GM12865 (cell line): ENCODE measurements at regions not wholly inside any gene's neighbourhood (a gene's known extent, or its start where the extent isn't known, plus 50 kb on each side); places are given as distances from the start of the nearest gene placed in this dataset.

Experiments
- DNase-seq: peaks from one replicate; pipeline ENCODE4 v3.0.0; 2010; ENCODE audit warnings: low read depth
- H3K4me3 ChIP-seq: 2 replicates; pipeline ENCODE4 v1.5.1; 2011; ENCODE audit warnings: mild to moderate bottlenecking, low read depth, low read length, control low read depth
- TF ChIP-seq, protein P1 (sequence below): IDR thresholded peaks from 2 replicates; pipeline ENCODE4 v1.5.1; 2011; ENCODE audit warnings: low read length, control low read depth, low read depth, inconsistent platforms; ENCODE audit not compliant: insufficient read depth; ENCODE audit errors: missing control alignments

DNA sequence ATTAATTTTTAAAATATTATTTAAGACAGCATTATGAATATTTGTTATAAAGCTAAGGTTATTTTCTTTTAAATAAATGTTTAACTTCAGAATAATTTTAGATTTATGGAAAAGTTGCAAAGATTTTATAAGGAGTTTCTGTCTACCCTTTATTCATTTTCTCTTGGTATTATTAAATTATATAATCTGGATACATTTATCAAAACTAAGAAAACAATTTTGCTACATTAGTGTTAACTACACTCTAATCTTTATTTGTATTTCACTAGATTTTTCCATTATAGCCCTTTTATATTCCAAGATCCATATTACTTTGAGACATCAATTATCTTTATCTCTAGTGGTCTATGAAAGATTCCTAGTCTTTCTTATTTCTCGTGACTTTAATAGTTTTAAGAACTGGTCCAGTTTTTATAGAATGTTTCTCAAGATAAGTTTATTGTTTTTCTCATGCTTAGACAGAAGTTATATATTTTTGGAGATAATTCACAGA lies 1243.7 kb upstream of the PCDH9 start:
- TF ChIP-seq, protein P1, sequence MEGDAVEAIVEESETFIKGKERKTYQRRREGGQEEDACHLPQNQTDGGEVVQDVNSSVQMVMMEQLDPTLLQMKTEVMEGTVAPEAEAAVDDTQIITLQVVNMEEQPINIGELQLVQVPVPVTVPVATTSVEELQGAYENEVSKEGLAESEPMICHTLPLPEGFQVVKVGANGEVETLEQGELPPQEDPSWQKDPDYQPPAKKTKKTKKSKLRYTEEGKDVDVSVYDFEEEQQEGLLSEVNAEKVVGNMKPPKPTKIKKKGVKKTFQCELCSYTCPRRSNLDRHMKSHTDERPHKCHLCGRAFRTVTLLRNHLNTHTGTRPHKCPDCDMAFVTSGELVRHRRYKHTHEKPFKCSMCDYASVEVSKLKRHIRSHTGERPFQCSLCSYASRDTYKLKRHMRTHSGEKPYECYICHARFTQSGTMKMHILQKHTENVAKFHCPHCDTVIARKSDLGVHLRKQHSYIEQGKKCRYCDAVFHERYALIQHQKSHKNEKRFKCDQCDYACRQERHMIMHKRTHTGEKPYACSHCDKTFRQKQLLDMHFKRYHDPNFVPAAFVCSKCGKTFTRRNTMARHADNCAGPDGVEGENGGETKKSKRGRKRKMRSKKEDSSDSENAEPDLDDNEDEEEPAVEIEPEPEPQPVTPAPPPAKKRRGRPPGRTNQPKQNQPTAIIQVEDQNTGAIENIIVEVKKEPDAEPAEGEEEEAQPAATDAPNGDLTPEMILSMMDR = no peak
- no peak for DNase-seq
- no peak overlapping the region for H3K4me3 ChIP-seq

DNA sequence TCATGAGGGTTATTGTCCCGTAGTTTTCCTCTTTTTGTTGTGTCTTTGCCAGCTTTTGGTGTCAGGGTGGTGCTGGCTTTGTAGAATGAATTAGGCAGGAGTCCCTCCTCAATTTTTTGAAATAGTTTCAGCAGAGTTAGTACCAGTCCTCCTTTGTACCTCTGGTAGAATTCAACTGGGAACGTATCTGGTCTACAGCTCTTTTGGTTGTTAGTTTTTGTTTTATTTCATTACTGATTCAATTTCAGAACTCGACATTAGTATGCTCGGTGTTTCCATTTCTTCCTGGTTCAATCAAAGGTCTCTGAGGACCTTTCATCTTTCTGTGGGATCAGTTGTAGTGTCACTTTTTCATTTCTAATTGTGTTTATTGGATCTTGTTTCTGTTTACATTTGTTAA lies 1237.0 kb upstream of the PCDH9 start:
- DNase-seq = peak; percentile 0
- TF ChIP-seq, protein P1 = no peak
- no peak overlapping the region for H3K4me3 ChIP-seq

GRCh38 chr13:68440874-68441273 lies 1210.7 kb upstream of the PCDH9 start:
- TF ChIP-seq, protein P1 = no peak
- no peak for DNase-seq

DNA sequence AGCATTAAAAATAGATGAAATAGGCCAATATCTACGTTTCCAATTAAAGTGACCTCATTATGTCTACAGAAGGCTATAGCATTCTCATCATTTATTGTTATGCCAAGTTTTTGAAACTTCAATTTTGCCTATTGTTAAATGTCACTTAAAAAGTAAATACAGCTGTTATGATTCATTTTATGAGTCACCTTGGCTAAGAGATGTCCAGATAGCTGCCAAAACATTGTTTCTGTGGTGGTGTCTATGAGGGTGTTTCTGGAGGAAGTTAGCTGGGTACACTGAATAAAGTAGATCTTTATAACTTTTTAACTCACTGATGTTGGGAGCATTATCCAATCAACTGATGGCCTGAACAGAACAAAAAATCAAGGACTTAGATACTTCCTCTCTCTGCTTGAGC lies 1209.7 kb upstream of the PCDH9 start:
- TF ChIP-seq, protein P1 = no peak
- no peak overlapping the region for H3K4me3 ChIP-seq
- DNase-seq = no peak

More at GRCh38 chr13:68440874-68441273, 1210.7 kb upstream of the PCDH9 start:
- no peak overlapping the region for H3K4me3 ChIP-seq

DNA sequence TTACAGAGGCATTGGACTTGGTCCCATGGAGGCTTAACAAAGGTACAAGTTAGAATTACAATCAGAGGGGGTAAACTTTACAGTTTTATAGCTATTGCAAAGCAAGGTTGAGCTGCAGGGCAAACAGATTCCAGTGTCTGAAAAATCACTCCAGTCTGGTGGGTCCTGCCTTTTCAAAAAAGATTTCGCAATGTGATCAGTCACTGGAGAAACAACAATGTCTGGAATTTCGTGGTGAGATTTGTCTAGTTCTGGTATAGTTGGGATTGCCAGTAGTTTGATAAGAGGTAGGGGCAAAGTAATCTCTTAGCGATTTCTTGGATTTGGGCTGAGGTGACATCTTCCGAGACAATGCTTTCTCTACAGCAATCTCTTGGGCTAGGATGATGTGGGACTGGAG lies 1198.2 kb upstream of the PCDH9 start:
- no peak for DNase-seq
- TF ChIP-seq, protein P1 = no peak
- H3K4me3 ChIP-seq = no peak overlapping the region

- no peak for DNase-seq
- TF ChIP-seq, protein P1 = no peak
- no peak overlapping the region for H3K4me3 ChIP-seq
Measured at GRCh38 chr13:68417801-68418200, 1187.7 kb upstream of the PCDH9 start.

GRCh38 chr13:68410007-68410406 lies 1179.9 kb upstream of the PCDH9 start:
- no peak for DNase-seq
- TF ChIP-seq, protein P1 = no peak
- H3K4me3 ChIP-seq = no peak overlapping the region
